Neural cell (in vitro differentiated cells): ENCODE measurements at regions not wholly inside any gene's neighbourhood (a gene's known extent, or its start where the extent isn't known, plus 50 kb on each side); places are given as distances from the start of the nearest gene placed in this dataset.

Source experiments
- H2AFZ ChIP-seq: fragments of 200-600, 300-800 bp; sonication (generic), shearing (Covaris generic); 2 replicates; pipeline ENCODE4 v1.6.0; 2014; ENCODE audit warnings: low read depth, mild to moderate bottlenecking, antibody characterized with exemption, low read length, moderate library complexity
- H3F3A ChIP-seq: fragments of 200-600 bp; shearing (Covaris generic); 2 replicates; pipeline ENCODE4 v1.6.1; 2016; ENCODE audit warnings: mild to moderate bottlenecking, moderate library complexity, mixed read lengths, antibody characterized with exemption, low read length; ENCODE audit not compliant: insufficient read depth, poor library complexity, severe bottlenecking
- H3K27ac ChIP-seq: fragments of 200-600, 300-800 bp; sonication (generic), shearing (Covaris generic); 2 replicates; pipeline ENCODE4 v1.5.1; 2014; ENCODE audit warnings: mild to moderate bottlenecking, low read length, moderate library complexity
- H3K27me3 ChIP-seq: fragments of 300-800, 200-600 bp; sonication (generic), shearing (Covaris generic); 2 replicates; pipeline ENCODE4 v1.6.0; 2014; ENCODE audit warnings: mild to moderate bottlenecking, low read depth, low read length, moderate library complexity; ENCODE audit not compliant: insufficient read depth
- H3K36me3 ChIP-seq: fragments of 300-800, 200-600 bp; sonication (generic), shearing (Covaris generic); 2 replicates; pipeline ENCODE4 v1.5.1; 2014; ENCODE audit warnings: mild to moderate bottlenecking, antibody characterized with exemption, low read length, moderate library complexity; ENCODE audit not compliant: insufficient read depth
- H3K4me2 ChIP-seq: fragments of 300-800, 200-600 bp; sonication (generic), shearing (Covaris generic); 2 replicates; pipeline ENCODE4 v1.6.0; 2014; ENCODE audit warnings: mild to moderate bottlenecking, low read length
- H3K4me3 ChIP-seq: fragments of 300-800, 200-600 bp; sonication (generic), shearing (Covaris generic); 2 replicates; pipeline ENCODE4 v1.5.1; 2014; ENCODE audit warnings: mild to moderate bottlenecking, low read length, moderate library complexity
- H3K79me2 ChIP-seq: fragments of 200-600 bp; shearing (Covaris generic); replicated peaks from 2 replicates; pipeline ENCODE4 v1.6.0; 2014; ENCODE audit warnings: mild to moderate bottlenecking, low read length, moderate library complexity; ENCODE audit not compliant: insufficient read depth
- H3K9ac ChIP-seq: fragments of 300-800, 200-600 bp; sonication (generic), shearing (Covaris generic); 2 replicates; pipeline ENCODE4 v1.6.1; 2016; ENCODE audit warnings: mild to moderate bottlenecking, low read length, mixed read lengths
- H3K9me2 ChIP-seq: fragments of 200-600 bp; shearing (Covaris generic); 2 replicates; pipeline ENCODE4 v1.6.1; 2016; ENCODE audit warnings: mild to moderate bottlenecking, low read length, mixed read lengths; ENCODE audit not compliant: insufficient read depth
- H3K9me3 ChIP-seq: fragments of 200-600, 300-800 bp; sonication (generic), shearing (Covaris generic); 2 replicates; pipeline ENCODE4 v1.6.1; 2016; ENCODE audit warnings: mild to moderate bottlenecking, mixed run types, low read length, moderate library complexity, mixed read lengths
- H4K20me1 ChIP-seq: fragments of 200-600 bp; shearing (Covaris generic); 2 replicates; pipeline ENCODE4 v1.6.1; 2016; ENCODE audit warnings: mild to moderate bottlenecking, mixed run types; ENCODE audit not compliant: insufficient read depth
- EP300 ChIP-seq: fragments of 450-650 bp; conservative IDR thresholded peaks from 2 replicates; pipeline ENCODE4 v1.6.1; 2014; ENCODE audit warnings: antibody characterized with exemption, mild to moderate bottlenecking, moderate library complexity; ENCODE audit not compliant: poor library complexity, severe bottlenecking
- EZH2 ChIP-seq: fragments of 200-600, 300-800 bp; shearing (Covaris generic), sonication (generic); IDR thresholded peaks from 2 replicates; pipeline ENCODE4 v1.6.1; 2014; ENCODE audit warnings: antibody characterized with exemption, low read length, borderline replicate concordance, mild to moderate bottlenecking; ENCODE audit not compliant: insufficient read depth, poor library complexity, severe bottlenecking
- MXI1 ChIP-seq: fragments of 450-650 bp; conservative IDR thresholded peaks from 2 replicates; pipeline ENCODE4 v1.6.1; 2014; ENCODE audit warnings: antibody characterized with exemption, mild to moderate bottlenecking; ENCODE audit not compliant: poor library complexity, severe bottlenecking
- POLR2AphosphoS5 ChIP-seq: IDR thresholded peaks from 2 replicates; pipeline ENCODE4 v1.6.1; 2012
- RAD21 ChIP-seq: fragments of 450-650 bp; conservative IDR thresholded peaks from 2 replicates; pipeline ENCODE4 v1.6.1; 2014; ENCODE audit warnings: antibody characterized with exemption, mild to moderate bottlenecking, moderate library complexity
- SMC3 ChIP-seq: fragments of 450-650 bp; conservative IDR thresholded peaks from 2 replicates; pipeline ENCODE4 v1.6.1; 2014; ENCODE audit warnings: antibody characterized with exemption, mild to moderate bottlenecking, moderate library complexity; ENCODE audit not compliant: poor library complexity
- TAF1 ChIP-seq: IDR thresholded peaks from 2 replicates; pipeline ENCODE4 v1.6.1; 2012; ENCODE audit warnings: low read depth
- TF ChIP-seq, protein P1 (sequence below): IDR thresholded peaks from 2 replicates; pipeline ENCODE4 v1.6.1; 2012; ENCODE audit warnings: borderline replicate concordance
- TF ChIP-seq, protein P2 (sequence below): fragments of 450-650 bp; IDR thresholded peaks from 2 replicates; pipeline ENCODE4 v1.5.1; 2014; ENCODE audit warnings: antibody characterized with exemption, mild to moderate bottlenecking, moderate library complexity; ENCODE audit not compliant: poor library complexity, severe bottlenecking

DNA sequence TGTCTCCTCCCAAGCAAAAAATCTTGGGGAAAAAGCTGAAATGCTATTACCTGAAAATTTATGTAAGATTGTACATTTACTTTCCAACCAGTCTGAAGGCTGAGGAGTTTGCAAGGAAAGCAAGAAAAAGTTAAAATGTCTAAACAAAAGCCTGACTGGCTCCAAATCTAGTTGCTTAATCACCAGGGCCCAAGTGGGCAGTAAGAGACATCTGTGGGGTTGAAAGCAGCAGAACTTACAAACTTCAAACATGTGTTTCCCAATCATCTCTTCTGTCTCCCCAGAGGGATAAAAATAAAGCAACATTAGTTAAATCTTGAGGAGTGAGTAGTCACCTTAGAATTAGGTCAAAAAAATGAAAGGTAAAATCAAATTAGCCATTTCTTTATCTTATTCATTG, 98.6 kb downstream of the OGFRL1 start:
- no peak for TF ChIP-seq SMC3
- no peak for TF ChIP-seq RAD21
- no peak for TF ChIP-seq TAF1
- TF ChIP-seq, protein P1, sequence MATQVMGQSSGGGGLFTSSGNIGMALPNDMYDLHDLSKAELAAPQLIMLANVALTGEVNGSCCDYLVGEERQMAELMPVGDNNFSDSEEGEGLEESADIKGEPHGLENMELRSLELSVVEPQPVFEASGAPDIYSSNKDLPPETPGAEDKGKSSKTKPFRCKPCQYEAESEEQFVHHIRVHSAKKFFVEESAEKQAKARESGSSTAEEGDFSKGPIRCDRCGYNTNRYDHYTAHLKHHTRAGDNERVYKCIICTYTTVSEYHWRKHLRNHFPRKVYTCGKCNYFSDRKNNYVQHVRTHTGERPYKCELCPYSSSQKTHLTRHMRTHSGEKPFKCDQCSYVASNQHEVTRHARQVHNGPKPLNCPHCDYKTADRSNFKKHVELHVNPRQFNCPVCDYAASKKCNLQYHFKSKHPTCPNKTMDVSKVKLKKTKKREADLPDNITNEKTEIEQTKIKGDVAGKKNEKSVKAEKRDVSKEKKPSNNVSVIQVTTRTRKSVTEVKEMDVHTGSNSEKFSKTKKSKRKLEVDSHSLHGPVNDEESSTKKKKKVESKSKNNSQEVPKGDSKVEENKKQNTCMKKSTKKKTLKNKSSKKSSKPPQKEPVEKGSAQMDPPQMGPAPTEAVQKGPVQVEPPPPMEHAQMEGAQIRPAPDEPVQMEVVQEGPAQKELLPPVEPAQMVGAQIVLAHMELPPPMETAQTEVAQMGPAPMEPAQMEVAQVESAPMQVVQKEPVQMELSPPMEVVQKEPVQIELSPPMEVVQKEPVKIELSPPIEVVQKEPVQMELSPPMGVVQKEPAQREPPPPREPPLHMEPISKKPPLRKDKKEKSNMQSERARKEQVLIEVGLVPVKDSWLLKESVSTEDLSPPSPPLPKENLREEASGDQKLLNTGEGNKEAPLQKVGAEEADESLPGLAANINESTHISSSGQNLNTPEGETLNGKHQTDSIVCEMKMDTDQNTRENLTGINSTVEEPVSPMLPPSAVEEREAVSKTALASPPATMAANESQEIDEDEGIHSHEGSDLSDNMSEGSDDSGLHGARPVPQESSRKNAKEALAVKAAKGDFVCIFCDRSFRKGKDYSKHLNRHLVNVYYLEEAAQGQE: no peak
- TF ChIP-seq, protein P2, sequence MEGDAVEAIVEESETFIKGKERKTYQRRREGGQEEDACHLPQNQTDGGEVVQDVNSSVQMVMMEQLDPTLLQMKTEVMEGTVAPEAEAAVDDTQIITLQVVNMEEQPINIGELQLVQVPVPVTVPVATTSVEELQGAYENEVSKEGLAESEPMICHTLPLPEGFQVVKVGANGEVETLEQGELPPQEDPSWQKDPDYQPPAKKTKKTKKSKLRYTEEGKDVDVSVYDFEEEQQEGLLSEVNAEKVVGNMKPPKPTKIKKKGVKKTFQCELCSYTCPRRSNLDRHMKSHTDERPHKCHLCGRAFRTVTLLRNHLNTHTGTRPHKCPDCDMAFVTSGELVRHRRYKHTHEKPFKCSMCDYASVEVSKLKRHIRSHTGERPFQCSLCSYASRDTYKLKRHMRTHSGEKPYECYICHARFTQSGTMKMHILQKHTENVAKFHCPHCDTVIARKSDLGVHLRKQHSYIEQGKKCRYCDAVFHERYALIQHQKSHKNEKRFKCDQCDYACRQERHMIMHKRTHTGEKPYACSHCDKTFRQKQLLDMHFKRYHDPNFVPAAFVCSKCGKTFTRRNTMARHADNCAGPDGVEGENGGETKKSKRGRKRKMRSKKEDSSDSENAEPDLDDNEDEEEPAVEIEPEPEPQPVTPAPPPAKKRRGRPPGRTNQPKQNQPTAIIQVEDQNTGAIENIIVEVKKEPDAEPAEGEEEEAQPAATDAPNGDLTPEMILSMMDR: no peak
- no peak for TF ChIP-seq MXI1
- TF ChIP-seq EZH2: no peak
- no peak for TF ChIP-seq EP300
- no peak for TF ChIP-seq POLR2AphosphoS5
- Histone ChIP-seq H3K4me2 (no peak overlapping the region), H3K27me3 (no peaks in the 10 kb centered on the region), H3K4me3 (no peak overlapping the region), H3K9me2 (no peaks in the 10 kb centered on the region), H3K27ac (no peak overlapping the region), H3F3A (no peaks in the 10 kb centered on the region), H4K20me1 (no peaks in the 10 kb centered on the region), H3K9me3 (no peaks in the 10 kb centered on the region), H3K79me2 (no peaks in the 10 kb centered on the region), H2AFZ (no peak overlapping the region), H3K36me3 (no peaks in the 10 kb centered on the region), H3K9ac (no peak overlapping the region)

DNA sequence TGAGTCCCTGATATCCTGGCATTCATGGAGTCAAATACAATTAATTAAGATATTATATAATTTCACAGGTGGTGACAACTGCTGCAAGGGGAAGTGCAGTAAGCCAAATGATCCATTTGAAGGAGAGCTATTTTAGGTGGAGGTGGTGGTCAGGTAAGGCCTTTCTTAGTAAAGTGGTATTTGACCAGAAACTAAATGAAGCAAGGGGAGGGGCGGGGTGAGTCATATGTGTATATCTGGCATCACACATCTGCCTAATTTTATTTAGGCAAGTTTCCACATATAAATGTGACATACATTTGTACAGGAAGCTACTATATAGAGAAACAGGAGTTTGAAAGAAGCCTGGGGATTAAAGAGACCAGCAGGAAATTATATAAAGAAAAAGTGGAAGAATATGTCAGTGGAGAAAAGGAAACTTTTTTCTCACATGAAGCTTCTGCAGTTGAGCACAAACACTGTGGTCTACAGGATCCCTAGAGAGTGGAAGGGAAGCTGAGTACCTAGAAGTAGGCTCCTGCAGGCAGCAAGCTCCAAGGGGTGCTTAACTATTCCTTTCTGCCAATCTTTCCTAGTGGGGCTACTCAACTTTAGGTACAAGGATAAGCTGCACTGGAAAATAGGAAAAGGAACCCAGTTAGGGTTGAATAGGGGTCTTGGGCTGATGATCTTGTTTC, 99.6 kb downstream of the OGFRL1 start:
- H3K9me3 ChIP-seq: no peaks in the 10 kb centered on the region
- H3K36me3 ChIP-seq: no peaks in the 10 kb centered on the region
- H3F3A ChIP-seq: no peaks in the 10 kb centered on the region
- H2AFZ ChIP-seq: no peak overlapping the region
- no peaks in the 10 kb centered on the region for H3K27me3 ChIP-seq
- H3K9ac ChIP-seq: no peak overlapping the region
- H4K20me1 ChIP-seq: no peaks in the 10 kb centered on the region
- H3K4me3 ChIP-seq: no peak overlapping the region
- TF ChIP-seq MXI1 (no peak), SMC3 (no peak), TAF1 (no peak), RAD21 (no peak), POLR2AphosphoS5 (no peak), EP300 (no peak), EZH2 (no peak)
- TF ChIP-seq, protein P1: no peak
- H3K9me2 ChIP-seq: no peaks in the 10 kb centered on the region
- no peak overlapping the region for H3K4me2 ChIP-seq
- H3K27ac ChIP-seq: no peak overlapping the region
- H3K79me2 ChIP-seq: no peaks in the 10 kb centered on the region
